ENCODE measurements at regions not wholly inside any gene's neighbourhood (a gene's known extent, or its start where the extent isn't known, plus 50 kb on each side); places are given as distances from the start of the nearest gene placed in this dataset.

- Histone ChIP-seq H3K9ac (ENCODE audit: low read depth, low read length) (no peak overlapping the region), H3K27me3 (ENCODE audit: control insufficient read depth, insufficient read depth, low read length) (no peaks in the 10 kb centered on the region), H3K4me1 (ENCODE audit: control insufficient read depth, insufficient read depth, low read length) (no peaks in the 10 kb centered on the region; the same call in 1 of the 2 replicates), H3K9me3 (ENCODE audit: control insufficient read depth, insufficient read depth, low read length) (no peaks in the 10 kb centered on the region), H3K4me3 (ENCODE audit: low read depth, low read length) (no peak overlapping the region), H3K27ac (ENCODE audit: low read depth, low read length) (no peak overlapping the region), H3K36me3 (ENCODE audit: control insufficient read depth, insufficient read depth, low read length) (no peaks in the 10 kb centered on the region)
Measured at GRCh38 chr3:146928421-146929059, 323.4 kb upstream of the PLSCR5 start.

- H3K4me1 ChIP-seq (ENCODE audit: control insufficient read depth, insufficient read depth, low read length) = no peaks in the 10 kb centered on the region
- H3K9ac ChIP-seq (ENCODE audit: low read depth, low read length) = no peak overlapping the region
- H3K4me3 ChIP-seq (ENCODE audit: low read depth, low read length) = no peak overlapping the region
- H3K36me3 ChIP-seq (ENCODE audit: control insufficient read depth, insufficient read depth, low read length) = no peaks in the 10 kb centered on the region
- no peaks in the 10 kb centered on the region for H3K27me3 ChIP-seq (ENCODE audit: control insufficient read depth, insufficient read depth, low read length)
- H3K27ac ChIP-seq (ENCODE audit: low read depth, low read length) = no peak overlapping the region
- H3K9me3 ChIP-seq (ENCODE audit: control insufficient read depth, insufficient read depth, low read length) = no peaks in the 10 kb centered on the region
Measured at GRCh38 chr3:146921693-146922092, 316.5 kb upstream of the PLSCR5 start.

GRCh38 chr3:146914409-146914808, 309.3 kb upstream of the PLSCR5 start:
- Histone ChIP-seq H3K4me1 (ENCODE audit: control insufficient read depth, insufficient read depth, low read length) (no peaks in the 10 kb centered on the region), H3K27ac (ENCODE audit: low read depth, low read length) (no peak overlapping the region), H3K27me3 (ENCODE audit: control insufficient read depth, insufficient read depth, low read length) (no peaks in the 10 kb centered on the region), H3K9ac (ENCODE audit: low read depth, low read length) (no peak overlapping the region), H3K36me3 (ENCODE audit: control insufficient read depth, insufficient read depth, low read length) (no peaks in the 10 kb centered on the region), H3K4me3 (ENCODE audit: low read depth, low read length) (no peak overlapping the region), H3K9me3 (ENCODE audit: control insufficient read depth, insufficient read depth, low read length) (no peaks in the 10 kb centered on the region)

- no peak overlapping the region for H3K27ac ChIP-seq (ENCODE audit: low read depth, low read length)
- no peaks in the 10 kb centered on the region for H3K4me1 ChIP-seq (ENCODE audit: control insufficient read depth, insufficient read depth, low read length)
- no peaks in the 10 kb centered on the region for H3K9me3 ChIP-seq (ENCODE audit: control insufficient read depth, insufficient read depth, low read length)
- H3K9ac ChIP-seq (ENCODE audit: low read depth, low read length) = no peak overlapping the region
- H3K4me3 ChIP-seq (ENCODE audit: low read depth, low read length) = no peak overlapping the region
- H3K36me3 ChIP-seq (ENCODE audit: control insufficient read depth, insufficient read depth, low read length) = no peaks in the 10 kb centered on the region
- H3K27me3 ChIP-seq (ENCODE audit: control insufficient read depth, insufficient read depth, low read length) = no peaks in the 10 kb centered on the region
Measured at GRCh38 chr3:146912241-146913015, 307.3 kb upstream of the PLSCR5 start.

GRCh38 chr3:146903927-146904326, 298.8 kb upstream of the PLSCR5 start:
- Histone ChIP-seq H3K4me3 (ENCODE audit: low read depth, low read length) (no peak overlapping the region), H3K36me3 (ENCODE audit: control insufficient read depth, insufficient read depth, low read length) (no peaks in the 10 kb centered on the region), H3K9me3 (ENCODE audit: control insufficient read depth, insufficient read depth, low read length) (no peaks in the 10 kb centered on the region), H3K27me3 (ENCODE audit: control insufficient read depth, insufficient read depth, low read length) (no peaks in the 10 kb centered on the region), H3K27ac (ENCODE audit: low read depth, low read length) (no peak overlapping the region), H3K4me1 (ENCODE audit: control insufficient read depth, insufficient read depth, low read length) (no peaks in the 10 kb centered on the region), H3K9ac (ENCODE audit: low read depth, low read length) (no peak overlapping the region)

GRCh38 chr3:146899171-146899570, 294.0 kb upstream of the PLSCR5 start:
- H3K27me3 ChIP-seq (ENCODE audit: control insufficient read depth, insufficient read depth, low read length) = no peaks in the 10 kb centered on the region
- H3K36me3 ChIP-seq (ENCODE audit: control insufficient read depth, insufficient read depth, low read length) = no peaks in the 10 kb centered on the region
- no peaks in the 10 kb centered on the region for H3K4me1 ChIP-seq (ENCODE audit: control insufficient read depth, insufficient read depth, low read length)

GRCh38 chr3:146896711-146897110, 291.6 kb upstream of the PLSCR5 start:
- no peaks in the 10 kb centered on the region for H3K27me3 ChIP-seq (ENCODE audit: control insufficient read depth, insufficient read depth, low read length)
- no peak overlapping the region for H3K27ac ChIP-seq (ENCODE audit: low read depth, low read length)
- no peak overlapping the region for H3K9ac ChIP-seq (ENCODE audit: low read depth, low read length)
- H3K9me3 ChIP-seq (ENCODE audit: control insufficient read depth, insufficient read depth, low read length) = no peaks in the 10 kb centered on the region
- H3K36me3 ChIP-seq (ENCODE audit: control insufficient read depth, insufficient read depth, low read length) = no peaks in the 10 kb centered on the region
- no peak overlapping the region for H3K4me3 ChIP-seq (ENCODE audit: low read depth, low read length)
- H3K4me1 ChIP-seq (ENCODE audit: control insufficient read depth, insufficient read depth, low read length) = no peaks in the 10 kb centered on the region

More at GRCh38 chr3:146899171-146899570, 294.0 kb upstream of the PLSCR5 start:
- Histone ChIP-seq H3K4me3 (ENCODE audit: low read depth, low read length) (no peak overlapping the region), H3K9ac (ENCODE audit: low read depth, low read length) (no peak overlapping the region), H3K9me3 (ENCODE audit: control insufficient read depth, insufficient read depth, low read length) (no peaks in the 10 kb centered on the region), H3K27ac (ENCODE audit: low read depth, low read length) (no peak overlapping the region)

- no peaks in the 10 kb centered on the region for H3K36me3 ChIP-seq (ENCODE audit: control insufficient read depth, insufficient read depth, low read length)
- no peaks in the 10 kb centered on the region for H3K9me3 ChIP-seq (ENCODE audit: control insufficient read depth, insufficient read depth, low read length)
- no peaks in the 10 kb centered on the region for H3K4me1 ChIP-seq (ENCODE audit: control insufficient read depth, insufficient read depth, low read length)
- H3K27ac ChIP-seq (ENCODE audit: low read depth, low read length) = no peak overlapping the region
- no peak overlapping the region for H3K9ac ChIP-seq (ENCODE audit: low read depth, low read length)
- H3K4me3 ChIP-seq (ENCODE audit: low read depth, low read length) = no peak overlapping the region
- H3K27me3 ChIP-seq (ENCODE audit: control insufficient read depth, insufficient read depth, low read length) = no peaks in the 10 kb centered on the region
Measured at GRCh38 chr3:146895026-146895749, 290.0 kb upstream of the PLSCR5 start.

GRCh38 chr3:146894406-146894805, 289.3 kb upstream of the PLSCR5 start:
- no peaks in the 10 kb centered on the region for H3K4me1 ChIP-seq (ENCODE audit: control insufficient read depth, insufficient read depth, low read length)
- no peak overlapping the region for H3K9ac ChIP-seq (ENCODE audit: low read depth, low read length)
- H3K27me3 ChIP-seq (ENCODE audit: control insufficient read depth, insufficient read depth, low read length) = no peaks in the 10 kb centered on the region
- no peaks in the 10 kb centered on the region for H3K36me3 ChIP-seq (ENCODE audit: control insufficient read depth, insufficient read depth, low read length)
- H3K9me3 ChIP-seq (ENCODE audit: control insufficient read depth, insufficient read depth, low read length) = no peaks in the 10 kb centered on the region
- no peak overlapping the region for H3K27ac ChIP-seq (ENCODE audit: low read depth, low read length)
- H3K4me3 ChIP-seq (ENCODE audit: low read depth, low read length) = no peak overlapping the region

GRCh38 chr3:146892041-146892440, 286.9 kb upstream of the PLSCR5 start:
- no peaks in the 10 kb centered on the region for H3K9me3 ChIP-seq (ENCODE audit: control insufficient read depth, insufficient read depth, low read length)
- H3K4me1 ChIP-seq (ENCODE audit: control insufficient read depth, insufficient read depth, low read length) = no peaks in the 10 kb centered on the region
- no peak overlapping the region for H3K27ac ChIP-seq (ENCODE audit: low read depth, low read length)
- no peak overlapping the region for H3K4me3 ChIP-seq (ENCODE audit: low read depth, low read length)
- no peak overlapping the region for H3K9ac ChIP-seq (ENCODE audit: low read depth, low read length)
- H3K27me3 ChIP-seq (ENCODE audit: control insufficient read depth, insufficient read depth, low read length) = no peaks in the 10 kb centered on the region
- H3K36me3 ChIP-seq (ENCODE audit: control insufficient read depth, insufficient read depth, low read length) = no peaks in the 10 kb centered on the region

- Histone ChIP-seq H3K9ac (ENCODE audit: low read depth, low read length) (no peak overlapping the region), H3K27me3 (ENCODE audit: control insufficient read depth, insufficient read depth, low read length) (no peaks in the 10 kb centered on the region), H3K4me1 (ENCODE audit: control insufficient read depth, insufficient read depth, low read length) (no peaks in the 10 kb centered on the region), H3K9me3 (ENCODE audit: control insufficient read depth, insufficient read depth, low read length) (no peaks in the 10 kb centered on the region), H3K36me3 (ENCODE audit: control insufficient read depth, insufficient read depth, low read length) (no peaks in the 10 kb centered on the region), H3K4me3 (ENCODE audit: low read depth, low read length) (no peak overlapping the region), H3K27ac (ENCODE audit: low read depth, low read length) (no peak overlapping the region)
Measured at GRCh38 chr3:146889626-146890025, 284.5 kb upstream of the PLSCR5 start.
